H9 (cell line): ENCODE measurements at regions not wholly inside any gene's neighbourhood (a gene's known extent, or its start where the extent isn't known, plus 50 kb on each side); places are given as distances from the start of the nearest gene placed in this dataset.

Experiments used
- DNase-seq: peaks from one replicate; pipeline ENCODE4 v3.0.0-alpha.2; 2017
- H2AFZ ChIP-seq: one replicate; pipeline ENCODE4 v1.6.1; 2013; ENCODE audit warnings: mild to moderate bottlenecking, low read length, control low read depth, moderate library complexity
- H2AK5ac ChIP-seq: 2 replicates; pipeline ENCODE4 v1.6.1; 2013; ENCODE audit warnings: low read length, control low read depth, mixed read lengths; ENCODE audit not compliant: insufficient read length
- H2BK120ac ChIP-seq: one replicate; pipeline ENCODE4 v1.6.1; 2013; ENCODE audit warnings: low read depth, mild to moderate bottlenecking, low read length, control low read depth, inconsistent platforms; ENCODE audit not compliant: poor library complexity, severe bottlenecking
- H2BK12ac ChIP-seq: 2 replicates; pipeline ENCODE4 v1.6.1; 2013; ENCODE audit warnings: low read length, control low read depth, mixed read lengths, low read depth; ENCODE audit not compliant: insufficient read length
- H2BK15ac ChIP-seq: 2 replicates; pipeline ENCODE4 v1.6.1; 2013; ENCODE audit warnings: low read depth, low read length, control low read depth
- H2BK20ac ChIP-seq: one replicate; pipeline ENCODE4 v1.6.1; 2013; ENCODE audit warnings: low read depth, mild to moderate bottlenecking, low read length, control low read depth, inconsistent platforms; ENCODE audit not compliant: poor library complexity, severe bottlenecking
- H2BK5ac ChIP-seq: 2 replicates; pipeline ENCODE4 v1.6.1; 2013; ENCODE audit warnings: low read length, control low read depth, mixed read lengths; ENCODE audit not compliant: insufficient read length
- H3K14ac ChIP-seq: 2 replicates; pipeline ENCODE4 v1.6.1; 2013; ENCODE audit warnings: low read length, control low read depth; ENCODE audit not compliant: insufficient read depth
- H3K18ac ChIP-seq: 2 replicates; pipeline ENCODE4 v1.6.1; 2013; ENCODE audit warnings: low read depth, mild to moderate bottlenecking, mixed read lengths, low read length, control low read depth; ENCODE audit not compliant: insufficient read length
- H3K23ac ChIP-seq: 2 replicates; pipeline ENCODE4 v1.6.1; 2013; ENCODE audit warnings: low read length, control low read depth, mixed read lengths, low read depth; ENCODE audit not compliant: insufficient read length
- H3K23me2 ChIP-seq: 2 replicates; pipeline ENCODE4 v1.6.1; 2013; ENCODE audit warnings: low read depth, mild to moderate bottlenecking, mixed read lengths, low read length, control low read depth; ENCODE audit not compliant: insufficient read length, poor library complexity, severe bottlenecking
- H3K27ac ChIP-seq: 2 replicates; pipeline ENCODE4 v1.5.1; 2013; ENCODE audit warnings: low read length, control low read depth, mixed read lengths, low read depth; ENCODE audit not compliant: insufficient read length
- H3K27me3 ChIP-seq: 2 replicates; pipeline ENCODE4 v1.6.1; 2013; ENCODE audit warnings: low read length, control low read depth, inconsistent platforms; ENCODE audit not compliant: insufficient read depth
- H3K4ac ChIP-seq: 2 replicates; pipeline ENCODE4 v1.6.1; 2013; ENCODE audit warnings: low read depth, mild to moderate bottlenecking, control low read depth, inconsistent platforms, low read length, moderate library complexity
- H3K4me1 ChIP-seq: 2 replicates; pipeline ENCODE4 v1.6.1; 2013; ENCODE audit warnings: low read length, control low read depth, inconsistent platforms; ENCODE audit not compliant: insufficient read depth
- H3K4me2 ChIP-seq: 2 replicates; pipeline ENCODE4 v1.6.1; 2013; ENCODE audit warnings: low read length, control low read depth, mixed read lengths; ENCODE audit not compliant: insufficient read length, insufficient read depth
- H3K56ac ChIP-seq: 2 replicates; pipeline ENCODE4 v1.6.1; 2013; ENCODE audit warnings: low read depth, mild to moderate bottlenecking, mixed read lengths, low read length, control low read depth; ENCODE audit not compliant: insufficient read length
- H3K79me1 ChIP-seq: 2 replicates; pipeline ENCODE4 v1.6.1; 2013; ENCODE audit warnings: low read depth, mild to moderate bottlenecking, moderate library complexity, low read length, control low read depth, inconsistent platforms; ENCODE audit not compliant: insufficient read depth, poor library complexity, severe bottlenecking
- H3K79me2 ChIP-seq: 2 replicates; pipeline ENCODE4 v1.6.1; 2013; ENCODE audit warnings: low read length, control low read depth, inconsistent platforms; ENCODE audit not compliant: insufficient read depth
- H3K9ac ChIP-seq: 2 replicates; pipeline ENCODE4 v1.6.1; 2013; ENCODE audit warnings: low read length, control low read depth, mixed read lengths; ENCODE audit not compliant: insufficient read length; ENCODE audit errors: extremely low read depth
- H3K9me3 ChIP-seq: one replicate; pipeline ENCODE4 v1.6.1; 2013; ENCODE audit warnings: low read depth, low read length, inconsistent platforms; ENCODE audit not compliant: control insufficient read depth
- H3T11ph ChIP-seq: one replicate; pipeline ENCODE4 v1.6.1; 2013; ENCODE audit warnings: mild to moderate bottlenecking, low read length, control low read depth, inconsistent platforms
- H4K20me1 ChIP-seq: one replicate; pipeline ENCODE4 v1.6.1; 2013; ENCODE audit not compliant: control insufficient read depth, insufficient read length, insufficient read depth
- H4K5ac ChIP-seq: 2 replicates; pipeline ENCODE4 v1.6.1; 2013; ENCODE audit warnings: low read depth, mild to moderate bottlenecking, mixed read lengths, low read length, control low read depth; ENCODE audit not compliant: insufficient read length
- H4K8ac ChIP-seq: replicated peaks from 2 replicates; pipeline ENCODE4 v1.6.1; 2013; ENCODE audit warnings: low read length, control low read depth, mixed read lengths, low read depth; ENCODE audit not compliant: insufficient read length
- H4K91ac ChIP-seq: 2 replicates; pipeline ENCODE4 v1.6.1; 2013; ENCODE audit warnings: low read depth, mild to moderate bottlenecking, moderate library complexity, mixed read lengths, low read length, control low read depth; ENCODE audit not compliant: insufficient read length
- H3K27ac Mint-ChIP-seq, 3 experiments: 2 replicates in 2 of 3; 3 replicates in 1 of 3; pipeline ENCODE4 v1.8.0; 2020 to 2021; ENCODE audit warnings: mixed read lengths in 3 of 3, mild to moderate bottlenecking in 1 of 3, moderate library complexity in 1 of 3
- H3K27me3 Mint-ChIP-seq: 2 replicates; pipeline ENCODE4 v1.8.0; 2021; ENCODE audit warnings: low read depth, mild to moderate bottlenecking, moderate library complexity, mixed read lengths
- H3K36me3 Mint-ChIP-seq, 3 experiments: 2 replicates in 2 of 3; 3 replicates in 1 of 3; pipeline ENCODE4 v1.8.0; 2020 to 2021; ENCODE audit warnings: low read depth in 3 of 3, mixed read lengths in 3 of 3; ENCODE audit not compliant: insufficient read depth in 1 of 3
- H3K4me1 Mint-ChIP-seq, 2 experiments: 2 replicates each; pipeline ENCODE4 v1.8.0; 2020; ENCODE audit warnings: mixed read lengths in 2 of 2
- H3K4me3 Mint-ChIP-seq, 2 experiments: 2 replicates in 1 of 2; 3 replicates in 1 of 2; pipeline ENCODE4 v1.8.0; 2020 to 2021; ENCODE audit warnings: mild to moderate bottlenecking in 2 of 2, mixed read lengths in 2 of 2, moderate library complexity in 1 of 2
- H3K9me3 Mint-ChIP-seq, 2 experiments: 2 replicates in 1 of 2; 3 replicates in 1 of 2; pipeline ENCODE4 v1.8.0; 2020; ENCODE audit warnings: mild to moderate bottlenecking in 2 of 2, mixed read lengths in 2 of 2, moderate library complexity in 1 of 2
- TF ChIP-seq, protein P1 (sequence below): fragments of 200-600 bp; sonication (generic); conservative IDR thresholded peaks from 3 replicates; pipeline ENCODE4 v1.8.0; 2021; ENCODE audit warnings: antibody characterized with exemption, mild to moderate bottlenecking

DNA sequence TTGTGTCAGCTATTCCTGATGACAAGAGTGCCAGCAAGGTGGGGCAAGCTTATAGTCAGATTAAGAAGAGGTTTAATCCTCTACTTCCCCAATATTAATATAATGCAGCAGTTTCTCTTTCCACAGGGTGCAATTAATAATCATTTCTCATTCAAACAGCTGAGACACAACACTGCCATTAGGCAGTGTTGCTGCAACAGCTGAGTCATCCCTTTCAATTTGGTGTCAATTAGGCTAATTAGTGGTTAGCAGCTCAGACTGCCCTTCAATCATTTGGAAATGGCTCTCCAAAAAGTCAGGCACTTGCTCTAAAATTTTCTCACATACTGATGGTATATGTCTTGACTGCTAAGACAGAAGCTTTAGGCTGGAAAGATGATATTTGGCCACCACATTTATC, 265.7 kb upstream of the FAM241A start:
- Histone ChIP-seq H3T11ph (no peak overlapping the region), H3K14ac (no peak overlapping the region), H4K91ac (no peak overlapping the region), H2BK5ac (no peak overlapping the region), H3K56ac (no peak overlapping the region), H2BK15ac (no peak overlapping the region), H4K20me1 (no peaks in the 10 kb centered on the region), H2BK12ac (no peak overlapping the region), H3K18ac (no peak overlapping the region), H3K4ac (no peak overlapping the region), H3K27ac (no peak overlapping the region), H3K27me3 (no peaks in the 10 kb centered on the region), H3K23ac (no peak overlapping the region), H3K23me2 (no peaks in the 10 kb centered on the region), H3K4me2 (no peak overlapping the region), H2AFZ (no peak overlapping the region), H4K8ac (no peak overlapping the region), H3K79me2 (no peaks in the 10 kb centered on the region), H2BK20ac (no peak overlapping the region), H2BK120ac (no peak overlapping the region), H3K4me1 (no peaks in the 10 kb centered on the region), H3K9ac (no peak overlapping the region), H3K79me1 (no peaks in the 10 kb centered on the region), H3K9me3 (no peaks in the 10 kb centered on the region), H4K5ac (no peak overlapping the region), H2AK5ac (no peak overlapping the region)
- Mint-ChIP-seq H3K9me3 (no peaks in the 10 kb centered on the region), H3K27ac (no peak overlapping the region), H3K4me1 (peaks cover 4 to 9% of the 10 kb centered on the region in 2 experiments), H3K4me3 (no peak overlapping the region), H3K36me3 (no peaks in the 10 kb centered on the region), H3K27me3 (no peaks in the 10 kb centered on the region)
- TF ChIP-seq, protein P1, sequence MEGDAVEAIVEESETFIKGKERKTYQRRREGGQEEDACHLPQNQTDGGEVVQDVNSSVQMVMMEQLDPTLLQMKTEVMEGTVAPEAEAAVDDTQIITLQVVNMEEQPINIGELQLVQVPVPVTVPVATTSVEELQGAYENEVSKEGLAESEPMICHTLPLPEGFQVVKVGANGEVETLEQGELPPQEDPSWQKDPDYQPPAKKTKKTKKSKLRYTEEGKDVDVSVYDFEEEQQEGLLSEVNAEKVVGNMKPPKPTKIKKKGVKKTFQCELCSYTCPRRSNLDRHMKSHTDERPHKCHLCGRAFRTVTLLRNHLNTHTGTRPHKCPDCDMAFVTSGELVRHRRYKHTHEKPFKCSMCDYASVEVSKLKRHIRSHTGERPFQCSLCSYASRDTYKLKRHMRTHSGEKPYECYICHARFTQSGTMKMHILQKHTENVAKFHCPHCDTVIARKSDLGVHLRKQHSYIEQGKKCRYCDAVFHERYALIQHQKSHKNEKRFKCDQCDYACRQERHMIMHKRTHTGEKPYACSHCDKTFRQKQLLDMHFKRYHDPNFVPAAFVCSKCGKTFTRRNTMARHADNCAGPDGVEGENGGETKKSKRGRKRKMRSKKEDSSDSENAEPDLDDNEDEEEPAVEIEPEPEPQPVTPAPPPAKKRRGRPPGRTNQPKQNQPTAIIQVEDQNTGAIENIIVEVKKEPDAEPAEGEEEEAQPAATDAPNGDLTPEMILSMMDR = no peak
- DNase-seq = no peak
